Activated naive CD8-positive, alpha-beta T cell treated with anti-CD3 and anti-CD28 coated beads, Interleukin-2, amount 10 ng/mL, durations not matched to agents 7 days and 5 days (primary cell): ENCODE measurements at regions not wholly inside any gene's neighbourhood (a gene's known extent, or its start where the extent isn't known, plus 50 kb on each side); places are given as distances from the start of the nearest gene placed in this dataset.

Source experiments
- ATAC-seq: fragments of 150-1000 bp; cut with Tn5 transposase; one replicate; pipeline ENCODE4 v1.10.0; 2021; ENCODE audit warnings: low read depth, moderate library complexity
- POLR2A ChIA-PET: fragments of 350-600 bp; sonication (Branson Sonifier 250); formaldehyde crosslinking; loops from one replicate; lab custom pipeline; 2021; ENCODE audit warnings: antibody characterized with exemption; lab: Charles Lee
- DNase-seq: peaks from one replicate; pipeline ENCODE4 v3.0.0; 2021
- H3K27ac Mint-ChIP-seq: one replicate; pipeline ENCODE4 v1.8.0; 2022; ENCODE audit warnings: mild to moderate bottlenecking, mixed read lengths
- H3K27me3 Mint-ChIP-seq: one replicate; pipeline ENCODE4 v1.8.0; 2022; ENCODE audit warnings: mild to moderate bottlenecking, moderate library complexity, mixed read lengths
- H3K36me3 Mint-ChIP-seq: one replicate; pipeline ENCODE4 v1.8.0; 2021; ENCODE audit warnings: mild to moderate bottlenecking, mixed read lengths
- H3K4me1 Mint-ChIP-seq: one replicate; pipeline ENCODE4 v1.8.0; 2021; ENCODE audit warnings: mixed read lengths
- H3K4me3 Mint-ChIP-seq: one replicate; pipeline ENCODE4 v1.8.0; 2022; ENCODE audit warnings: mild to moderate bottlenecking, moderate library complexity, mixed read lengths
- H3K9me3 Mint-ChIP-seq: one replicate; pipeline ENCODE4 v1.8.0; 2021; ENCODE audit warnings: mixed read lengths

DNA sequence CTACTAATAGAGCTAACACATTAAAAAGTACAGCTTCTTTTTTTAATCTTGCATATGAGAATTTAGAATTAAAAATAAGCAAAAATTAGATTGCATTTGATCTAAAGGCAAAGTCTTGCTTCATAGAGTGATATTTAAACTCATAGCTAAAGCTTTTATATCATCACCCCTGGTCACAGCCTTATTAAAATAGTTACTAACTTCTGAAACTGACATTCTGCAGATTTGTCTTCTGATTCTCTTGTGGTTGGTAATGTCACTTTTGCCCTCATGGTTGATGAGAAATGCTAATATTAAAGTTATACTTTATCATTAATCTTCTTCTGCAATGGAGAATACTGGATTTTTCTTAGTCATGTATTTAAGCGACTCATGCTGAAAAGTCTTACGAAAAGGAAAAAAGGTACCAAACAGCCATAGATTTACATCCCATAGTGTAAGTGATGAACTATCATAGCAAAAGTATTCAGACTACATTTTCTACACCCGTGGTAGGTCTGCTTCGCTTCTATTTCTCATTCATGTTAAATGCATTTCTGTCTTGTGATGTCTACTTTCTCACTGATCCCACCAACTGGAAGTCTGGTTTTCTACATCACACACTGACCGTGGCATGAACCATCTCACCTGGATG is 330.5 kb upstream of the B3GALT2 start:
- Mint-ChIP-seq H3K9me3 (peaks cover 11% of the 10 kb centered on the region), H3K4me3 (no peak overlapping the region), H3K27me3 (no peaks in the 10 kb centered on the region), H3K27ac (no peak overlapping the region), H3K4me1 (no peaks in the 10 kb centered on the region), H3K36me3 (peaks cover 15% of the 10 kb centered on the region)
- ATAC-seq = no peak
- no peak for DNase-seq
- POLR2A ChIA-PET = no interaction called here

DNA sequence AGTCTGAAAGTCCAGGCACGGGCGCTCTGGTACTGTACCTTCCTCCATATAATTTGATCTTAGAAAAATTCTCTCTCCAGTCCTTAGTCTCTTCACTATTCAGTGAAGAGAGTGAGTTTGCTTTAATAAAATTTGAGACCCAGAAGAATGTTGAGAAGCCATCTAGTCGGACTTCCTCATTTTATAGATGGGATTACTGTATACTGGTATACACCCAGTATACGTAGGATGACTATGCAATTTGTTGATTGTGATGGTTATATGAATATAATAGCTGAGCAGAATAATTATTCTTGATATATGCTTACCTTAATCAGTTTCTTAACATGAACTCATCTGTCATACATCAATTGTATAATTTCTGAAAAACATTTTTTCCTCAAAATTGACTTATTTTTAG is 328.0 kb upstream of the B3GALT2 start:
- H3K9me3 Mint-ChIP-seq = peaks cover 13% of the 10 kb centered on the region
- POLR2A ChIA-PET = no interaction called here
- H3K27ac Mint-ChIP-seq = no peak overlapping the region
- H3K27me3 Mint-ChIP-seq = no peaks in the 10 kb centered on the region
- no peak for ATAC-seq
- H3K4me3 Mint-ChIP-seq = no peak overlapping the region
- peaks cover 18% of the 10 kb centered on the region for H3K36me3 Mint-ChIP-seq
- H3K4me1 Mint-ChIP-seq = no peaks in the 10 kb centered on the region
- DNase-seq = no peak

DNA sequence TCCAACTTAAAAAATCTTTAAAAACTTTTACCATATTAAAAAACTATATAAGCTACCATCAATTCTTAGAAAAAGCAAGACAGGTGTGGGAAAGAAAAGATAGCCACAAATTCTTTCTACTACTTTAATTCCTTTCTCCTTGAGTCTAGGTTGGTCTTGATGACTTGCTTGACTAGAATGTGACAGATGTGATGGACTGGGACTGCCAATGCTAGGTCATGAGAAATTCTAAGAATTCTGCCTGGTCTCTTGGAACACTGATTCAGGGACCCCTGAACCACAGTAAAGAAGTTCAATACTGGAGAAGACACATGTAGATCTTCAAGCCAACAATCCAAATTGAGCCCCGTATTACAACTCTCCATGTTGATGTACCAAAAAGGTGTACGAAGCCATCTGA is 326.6 kb upstream of the B3GALT2 start:
- peaks cover 13% of the 10 kb centered on the region for H3K36me3 Mint-ChIP-seq
- POLR2A ChIA-PET = no interaction called here
- H3K9me3 Mint-ChIP-seq = peaks cover 12% of the 10 kb centered on the region
- H3K4me3 Mint-ChIP-seq = no peak overlapping the region
- ATAC-seq = no peak
- no peak overlapping the region for H3K27ac Mint-ChIP-seq
- H3K27me3 Mint-ChIP-seq = no peaks in the 10 kb centered on the region
- no peak for DNase-seq
- H3K4me1 Mint-ChIP-seq = no peaks in the 10 kb centered on the region

DNA sequence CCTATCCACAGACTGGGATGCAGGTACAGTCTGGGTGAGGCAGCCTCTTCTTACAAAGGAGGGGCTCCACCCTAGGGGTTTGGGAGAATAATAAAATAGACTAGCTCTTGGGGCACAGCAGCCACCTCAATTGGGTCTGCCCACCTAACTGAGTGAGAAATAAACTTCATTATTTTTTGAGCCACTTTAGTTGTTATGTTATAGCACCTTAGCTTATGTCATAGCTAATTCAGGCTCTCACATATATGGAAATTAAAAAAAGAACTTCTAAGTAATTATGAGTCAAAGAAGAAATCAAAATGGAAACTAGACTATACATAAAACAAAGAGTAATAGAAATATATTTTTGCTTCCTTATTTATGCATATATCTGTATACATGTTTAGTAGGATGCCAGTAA is 318.5 kb upstream of the B3GALT2 start:
- Mint-ChIP-seq H3K4me3 (no peak overlapping the region), H3K36me3 (peaks cover 12% of the 10 kb centered on the region), H3K27me3 (no peaks in the 10 kb centered on the region), H3K27ac (no peak overlapping the region), H3K9me3 (peaks cover 9% of the 10 kb centered on the region), H3K4me1 (no peaks in the 10 kb centered on the region)
- no peak for ATAC-seq
- no peak for DNase-seq
- POLR2A ChIA-PET = no interaction called here

DNA sequence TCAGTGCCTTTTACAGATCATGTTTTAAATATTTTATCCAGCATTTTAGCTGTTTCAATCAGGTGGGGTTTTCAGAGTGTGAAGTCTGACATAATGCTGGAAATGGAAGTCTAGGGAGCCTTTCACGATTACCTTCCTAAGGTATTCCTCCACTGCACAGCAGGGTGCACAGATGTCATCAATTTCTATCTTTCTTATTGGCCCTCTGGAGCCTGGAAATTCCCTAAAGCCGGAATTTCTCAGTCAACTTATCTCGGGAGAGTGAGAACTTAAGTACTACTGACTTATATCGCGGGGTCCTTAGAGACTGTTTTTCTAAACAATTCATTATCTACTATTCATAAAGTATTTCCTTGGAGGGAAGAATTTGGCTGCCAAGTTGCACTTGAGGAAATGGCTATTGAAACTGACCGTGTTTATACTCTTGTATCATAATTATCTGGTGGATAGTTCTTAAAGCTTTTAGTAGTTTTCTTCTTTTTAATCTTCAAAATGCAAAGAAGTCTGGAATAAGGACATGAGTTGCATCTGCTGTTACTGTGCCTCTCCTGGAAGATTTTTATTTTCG is 311.8 kb upstream of the B3GALT2 start:
- DNase-seq = no peak
- POLR2A ChIA-PET = no interaction called here
- H3K4me3 Mint-ChIP-seq = no peak overlapping the region

DNA sequence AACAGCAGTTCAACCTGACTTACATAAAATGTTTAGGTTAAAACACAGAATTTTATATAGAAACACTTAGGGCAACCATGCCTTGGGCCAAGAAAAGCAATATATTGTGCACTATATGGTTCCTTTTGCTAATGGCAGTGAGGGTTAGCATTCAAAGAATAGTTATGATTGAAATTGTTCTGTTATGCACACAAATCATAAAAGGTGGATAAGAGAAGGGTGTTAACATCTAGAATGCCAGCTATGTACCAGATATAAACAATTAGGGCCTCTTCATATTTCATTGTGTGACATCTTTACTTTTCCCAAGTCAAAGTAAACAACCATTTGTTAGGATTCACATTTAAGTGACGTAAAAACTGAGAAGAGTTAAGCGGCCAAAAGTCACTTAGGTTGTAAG is 308.0 kb upstream of the B3GALT2 start:
- Mint-ChIP-seq H3K36me3 (peaks cover 19% of the 10 kb centered on the region), H3K4me1 (peaks cover 10% of the 10 kb centered on the region), H3K27ac (no peak overlapping the region), H3K4me3 (no peak overlapping the region), H3K9me3 (peaks cover 11% of the 10 kb centered on the region), H3K27me3 (no peaks in the 10 kb centered on the region)
- DNase-seq (no peak), ATAC-seq (no peak)
- POLR2A ChIA-PET = no interaction called here

More for the DNA sequence above, 311.8 kb upstream of the B3GALT2 start:
- no peak overlapping the region for H3K27ac Mint-ChIP-seq
- H3K36me3 Mint-ChIP-seq = peaks cover 7% of the 10 kb centered on the region
- H3K27me3 Mint-ChIP-seq = no peaks in the 10 kb centered on the region
- H3K9me3 Mint-ChIP-seq = peaks cover 4% of the 10 kb centered on the region
- no peaks in the 10 kb centered on the region for H3K4me1 Mint-ChIP-seq
- ATAC-seq = no peak

DNA sequence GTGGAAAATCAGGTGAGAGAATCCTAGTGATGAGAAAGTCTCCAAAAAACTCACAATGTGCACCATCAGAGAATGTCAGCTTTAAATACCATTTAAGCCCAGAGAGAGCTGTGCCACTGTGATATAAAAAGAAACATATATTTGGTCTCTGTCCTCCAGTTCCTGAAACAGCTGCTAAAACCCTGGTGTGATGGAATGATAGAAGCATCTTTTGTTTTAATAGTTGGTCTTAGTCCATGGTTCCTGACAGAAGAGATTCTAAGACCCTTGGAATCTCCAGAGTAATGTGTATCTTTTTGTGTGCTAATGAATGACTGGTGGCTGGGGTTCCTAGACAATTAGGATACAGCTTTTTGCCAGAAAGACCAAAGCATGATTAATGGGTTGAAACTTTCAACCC is 302.8 kb upstream of the B3GALT2 start:
- H3K27ac Mint-ChIP-seq = no peak overlapping the region
- peaks cover 23% of the 10 kb centered on the region for H3K9me3 Mint-ChIP-seq
- peaks cover 43% of the 10 kb centered on the region for H3K36me3 Mint-ChIP-seq
- H3K4me3 Mint-ChIP-seq = no peak overlapping the region
- no peak for DNase-seq
- no peaks in the 10 kb centered on the region for H3K27me3 Mint-ChIP-seq
- no peak for ATAC-seq
- POLR2A ChIA-PET = no interaction called here
- H3K4me1 Mint-ChIP-seq = peaks cover 20% of the 10 kb centered on the region

DNA sequence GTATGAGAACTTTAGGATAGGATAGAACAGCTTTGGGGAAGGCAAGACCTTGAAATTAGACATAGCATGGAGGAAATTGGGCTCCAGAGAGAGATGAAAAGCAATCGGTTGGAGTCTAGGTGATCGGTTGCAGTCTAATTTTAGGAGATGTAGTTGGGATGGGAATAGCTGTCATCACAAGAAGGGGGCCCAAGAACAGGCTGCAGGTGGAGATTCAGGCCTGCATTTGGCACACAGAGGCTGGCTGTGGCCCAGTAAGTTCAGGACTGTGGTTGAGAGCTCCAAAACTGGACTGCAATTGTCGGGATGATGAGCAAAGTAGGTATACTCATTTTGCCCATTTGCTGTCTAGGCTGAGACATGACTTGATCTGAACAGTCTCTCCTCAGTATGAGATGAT is 301.3 kb upstream of the B3GALT2 start:
- H3K4me1 Mint-ChIP-seq = peaks cover 20% of the 10 kb centered on the region
- DNase-seq = no peak
- POLR2A ChIA-PET = no interaction called here
- no peaks in the 10 kb centered on the region for H3K27me3 Mint-ChIP-seq
- no peak overlapping the region for H3K27ac Mint-ChIP-seq
- no peak for ATAC-seq
- H3K4me3 Mint-ChIP-seq = no peak overlapping the region
- peaks cover 27% of the 10 kb centered on the region for H3K9me3 Mint-ChIP-seq
- H3K36me3 Mint-ChIP-seq = peaks cover 50% of the 10 kb centered on the region

DNA sequence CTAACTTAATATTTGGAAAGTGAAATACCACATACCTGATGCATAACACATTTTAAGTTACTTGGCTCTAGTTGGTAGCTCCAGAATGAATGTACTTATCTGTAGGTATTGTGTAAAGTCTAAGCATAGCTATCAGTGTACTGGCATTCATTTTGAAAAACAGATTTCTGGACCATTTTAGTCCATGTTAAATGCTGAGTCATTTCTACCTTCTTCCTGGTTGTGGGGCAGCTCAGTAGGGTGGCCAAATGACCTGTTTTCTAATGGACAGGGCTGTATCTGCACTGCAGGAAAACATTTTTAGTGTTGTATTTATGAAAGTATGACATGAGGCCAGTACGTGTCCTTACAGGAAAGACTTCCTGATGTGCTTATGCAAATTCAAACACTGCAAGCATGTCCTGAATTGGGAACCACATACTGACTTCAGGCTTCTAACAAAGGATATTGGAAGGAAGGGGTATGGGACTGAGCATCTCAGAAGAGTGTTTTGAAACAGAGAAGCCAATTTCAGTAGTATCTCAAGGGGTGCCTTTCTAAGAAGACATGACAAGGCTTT is 300.3 kb upstream of the B3GALT2 start:
- peaks cover 55% of the 10 kb centered on the region for H3K36me3 Mint-ChIP-seq
- DNase-seq (no peak), ATAC-seq (no peak)
- peaks cover 33% of the 10 kb centered on the region for H3K9me3 Mint-ChIP-seq
- H3K4me1 Mint-ChIP-seq = peaks cover 18% of the 10 kb centered on the region
- peak overlapping the region; percentile 39 for H3K27ac Mint-ChIP-seq
- no peaks in the 10 kb centered on the region for H3K27me3 Mint-ChIP-seq
- H3K4me3 Mint-ChIP-seq = no peak overlapping the region
- POLR2A ChIA-PET = no interaction called here

DNA sequence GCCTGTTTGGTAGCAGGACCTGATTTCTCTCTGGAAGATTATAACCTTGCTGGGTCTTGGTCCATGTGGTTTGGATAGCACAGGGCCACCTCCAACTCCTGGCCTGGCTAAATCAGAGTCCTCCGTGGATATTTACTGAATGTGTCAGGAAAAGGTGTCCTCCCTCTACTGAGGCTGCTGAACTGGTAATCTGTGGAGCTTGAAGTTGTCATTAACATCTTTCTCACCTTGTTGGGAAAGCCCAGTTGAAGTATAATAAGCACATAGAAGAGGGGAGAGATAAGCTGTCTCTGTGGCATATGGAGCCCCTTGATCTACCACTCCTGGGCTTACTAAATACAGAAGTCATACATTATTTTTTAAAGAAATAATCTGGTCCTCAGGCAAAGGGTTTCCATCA is 294.3 kb upstream of the B3GALT2 start:
- Mint-ChIP-seq H3K4me1 (peaks cover 38% of the 10 kb centered on the region), H3K27ac (peak overlapping the region; percentile 62), H3K9me3 (peaks cover 35% of the 10 kb centered on the region), H3K27me3 (no peaks in the 10 kb centered on the region), H3K36me3 (peaks cover 79% of the 10 kb centered on the region), H3K4me3 (no peak overlapping the region)
- POLR2A ChIA-PET = interaction anchor here (1.0 kb wide), 1 partner anchor 60 kb away, joined by 3 read pairs; no protein-coding TSS in a partner anchor
- DNase-seq (no peak), ATAC-seq (no peak)

DNA sequence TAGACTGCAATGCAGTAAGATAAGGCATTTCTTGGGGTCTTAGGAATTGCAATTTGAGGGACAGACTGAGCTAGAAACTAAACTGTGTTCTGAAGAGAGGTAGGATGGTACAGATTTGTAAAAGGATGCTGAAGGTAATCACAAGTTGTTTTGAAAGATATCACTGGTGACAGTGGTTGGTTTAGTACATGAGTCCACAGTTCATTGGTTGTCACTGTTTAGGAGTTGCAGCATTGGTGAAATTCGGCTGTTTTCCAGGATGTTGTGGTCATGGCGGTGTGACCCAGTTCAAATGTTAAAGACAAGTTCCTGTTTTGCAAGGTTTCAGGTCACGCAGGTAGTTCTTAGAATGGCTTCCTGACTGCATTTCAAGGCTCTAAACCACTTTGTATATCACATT is 292.8 kb upstream of the B3GALT2 start:
- Mint-ChIP-seq H3K27ac (peak overlapping the region; percentile 96), H3K9me3 (peaks cover 38% of the 10 kb centered on the region), H3K4me3 (peak overlapping the region; percentile 55), H3K4me1 (peaks cover 40% of the 10 kb centered on the region), H3K27me3 (no peaks in the 10 kb centered on the region), H3K36me3 (peaks cover 82% of the 10 kb centered on the region)
- DNase-seq (peak; percentile 70), ATAC-seq (peak; percentile 95)
- POLR2A ChIA-PET = interaction anchor here (1.1 kb wide), 1 partner anchor 10 kb away, joined by 3 read pairs; no protein-coding TSS in a partner anchor

DNA sequence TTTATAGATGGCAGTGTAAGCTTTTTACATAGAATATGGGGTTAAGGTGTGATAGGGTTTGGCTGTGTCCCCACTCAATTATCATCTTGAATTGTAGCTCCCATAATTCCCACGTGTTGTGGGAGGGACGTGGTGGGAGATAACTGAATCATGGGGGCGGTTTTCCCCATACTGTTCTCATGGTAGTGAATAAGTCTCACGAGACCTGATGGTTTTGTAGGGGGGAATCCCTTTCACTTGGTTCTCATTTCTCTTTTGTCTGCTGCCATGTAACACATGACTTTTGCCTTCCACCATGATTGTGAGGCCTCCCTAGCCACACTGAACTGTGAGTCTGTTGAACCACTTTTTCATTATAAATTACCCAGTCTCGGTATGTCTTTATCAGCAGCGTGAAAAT is 290.3 kb upstream of the B3GALT2 start:
- no peaks in the 10 kb centered on the region for H3K27me3 Mint-ChIP-seq
- POLR2A ChIA-PET = interaction anchor here (1.3 to 1.7 kb wide), 2 partner anchors 14 to 28 kb away, joined by 3 to 5 read pairs; no protein-coding TSS in a partner anchor
- H3K27ac Mint-ChIP-seq = no peak overlapping the region
- H3K4me3 Mint-ChIP-seq = no peak overlapping the region
- peaks cover 32% of the 10 kb centered on the region for H3K9me3 Mint-ChIP-seq
- H3K4me1 Mint-ChIP-seq = peaks cover 44% of the 10 kb centered on the region
- DNase-seq (no peak), ATAC-seq (no peak)
- H3K36me3 Mint-ChIP-seq = peaks cover 83% of the 10 kb centered on the region

DNA sequence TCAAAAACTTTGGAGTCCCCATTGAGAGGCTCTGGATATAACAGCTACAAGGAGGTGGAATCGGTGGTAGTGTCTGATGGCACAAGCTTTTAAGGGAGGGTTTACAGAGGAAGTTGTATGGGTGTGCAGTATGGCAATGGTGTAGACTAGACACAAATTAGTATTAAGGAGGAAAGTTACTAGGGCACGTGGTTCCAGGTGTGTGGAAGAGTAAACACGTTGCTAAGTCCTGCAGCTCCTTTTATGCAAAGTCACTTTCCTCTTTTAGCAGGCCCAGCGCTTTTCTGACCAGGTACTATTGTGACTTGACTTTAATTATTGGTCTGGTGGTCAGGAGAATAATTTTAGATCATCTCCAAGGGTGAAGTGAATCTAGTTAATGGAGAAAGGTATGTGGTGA is 287.5 kb upstream of the B3GALT2 start:
- no peak for ATAC-seq
- peaks cover 28% of the 10 kb centered on the region for H3K4me1 Mint-ChIP-seq

DNA sequence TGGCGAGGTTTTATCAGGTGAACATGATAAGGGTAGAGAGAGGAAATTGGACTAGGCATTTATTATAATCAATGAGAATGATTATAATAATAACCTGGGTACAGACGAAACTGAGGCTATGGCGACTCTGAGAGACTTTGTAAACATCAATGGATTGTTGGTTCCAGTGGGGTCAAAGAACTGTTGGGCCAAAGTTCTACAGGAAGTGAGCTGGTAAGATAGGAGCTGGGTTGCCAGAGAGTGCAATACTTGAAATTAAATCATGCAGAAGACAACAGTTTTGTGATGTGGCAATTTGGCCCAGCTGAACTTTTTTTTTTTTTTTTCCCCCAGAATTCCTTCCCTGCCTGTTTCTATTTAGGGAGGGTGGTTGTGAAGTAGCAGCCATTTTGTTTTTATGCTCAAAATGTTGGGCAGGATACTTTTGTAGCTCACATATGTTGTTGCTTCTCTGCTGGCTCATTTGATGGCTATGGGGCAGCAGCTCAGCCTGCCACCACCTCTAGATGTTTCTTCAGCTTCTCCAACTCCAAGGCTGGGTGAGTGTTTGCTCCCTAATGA is 286.5 kb upstream of the B3GALT2 start:
- H3K4me1 Mint-ChIP-seq = peaks cover 22% of the 10 kb centered on the region
- ATAC-seq (no peak), DNase-seq (no peak)
- H3K36me3 Mint-ChIP-seq = peaks cover 56% of the 10 kb centered on the region
- no peaks in the 10 kb centered on the region for H3K27me3 Mint-ChIP-seq
- H3K9me3 Mint-ChIP-seq = peaks cover 23% of the 10 kb centered on the region
- no peak overlapping the region for H3K27ac Mint-ChIP-seq
- no peak overlapping the region for H3K4me3 Mint-ChIP-seq
- POLR2A ChIA-PET = interaction anchor here (0.5 to 0.7 kb wide), 2 partner anchors 19 to 48 kb away, joined by 3 read pairs; no protein-coding TSS in a partner anchor

More for the DNA sequence above, 287.5 kb upstream of the B3GALT2 start:
- H3K4me3 Mint-ChIP-seq = no peak overlapping the region
- no peak overlapping the region for H3K27ac Mint-ChIP-seq
- POLR2A ChIA-PET = no interaction called here
- no peak for DNase-seq
- peaks cover 25% of the 10 kb centered on the region for H3K9me3 Mint-ChIP-seq
- H3K36me3 Mint-ChIP-seq = peaks cover 62% of the 10 kb centered on the region
- no peaks in the 10 kb centered on the region for H3K27me3 Mint-ChIP-seq
